GM18519 (cell line): ENCODE measurements at regions not wholly inside any gene's neighbourhood (a gene's known extent, or its start where the extent isn't known, plus 50 kb on each side); places are given as distances from the start of the nearest gene placed in this dataset.
"Not testable (repeated sequence)": the region's sequence is repeated elsewhere in the genome, so short reads cannot be mapped to it uniquely, and the experiment has no call there.

Source experiments
- ATAC-seq: cut with Tn5 transposase; IDR thresholded peaks from one replicate; pipeline ENCODE4 v1.9.1; 2021; ENCODE audit warnings: mild to moderate bottlenecking, moderate library complexity; ENCODE audit not compliant: unreplicated experiment, low FRiP score

GRCh38 chr10:9823268-9823930 is 1194.3 kb upstream of the CELF2 start:
- no peak for ATAC-seq

- no peak for ATAC-seq
Measured at GRCh38 chr10:9824631-9825071, 1193.0 kb upstream of the CELF2 start.

GRCh38 chr10:9825491-9826018 is 1192.1 kb upstream of the CELF2 start:
- no peak for ATAC-seq

- no peak for ATAC-seq
Measured at GRCh38 chr10:9828110-9828509, 1189.6 kb upstream of the CELF2 start.

GRCh38 chr10:9833942-9834341 is 1183.7 kb upstream of the CELF2 start:
- no peak for ATAC-seq

GRCh38 chr10:9834434-9834833 is 1183.2 kb upstream of the CELF2 start:
- ATAC-seq = no peak

GRCh38 chr10:9845075-9845474 is 1172.6 kb upstream of the CELF2 start:
- ATAC-seq = no peak

- no peak for ATAC-seq
Measured at GRCh38 chr10:9848278-9848677, 1169.4 kb upstream of the CELF2 start.

- ATAC-seq = no peak
Measured at GRCh38 chr10:9848981-9849380, 1168.7 kb upstream of the CELF2 start.

- ATAC-seq = no peak
Measured at GRCh38 chr10:9850415-9850814, 1167.3 kb upstream of the CELF2 start.

GRCh38 chr10:9851808-9852207 is 1165.9 kb upstream of the CELF2 start:
- no peak for ATAC-seq

- no peak for ATAC-seq
Measured at GRCh38 chr10:9853405-9854355, 1164.0 kb upstream of the CELF2 start.

- ATAC-seq = not testable (repeated sequence)
Measured at GRCh38 chr10:9855451-9855850, 1162.2 kb upstream of the CELF2 start.

GRCh38 chr10:9858816-9859215 is 1158.9 kb upstream of the CELF2 start:
- no peak for ATAC-seq

GRCh38 chr10:9860045-9860444 is 1157.6 kb upstream of the CELF2 start:
- ATAC-seq = no peak

- ATAC-seq = no peak
Measured at GRCh38 chr10:9863559-9864121, 1154.0 kb upstream of the CELF2 start.

GRCh38 chr10:9868499-9868898 is 1149.2 kb upstream of the CELF2 start:
- ATAC-seq = no peak

GRCh38 chr10:9869205-9869604 is 1148.5 kb upstream of the CELF2 start:
- no peak for ATAC-seq

GRCh38 chr10:9869606-9870176 is 1148.0 kb upstream of the CELF2 start:
- ATAC-seq = no peak

GRCh38 chr10:9875353-9875752 is 1142.3 kb upstream of the CELF2 start:
- no peak for ATAC-seq

- no peak for ATAC-seq
Measured at GRCh38 chr10:9877978-9878377, 1139.7 kb upstream of the CELF2 start.
